HG03097 (cell line): ENCODE measurements at regions not wholly inside any gene's neighbourhood (a gene's known extent, or its start where the extent isn't known, plus 50 kb on each side); places are given as distances from the start of the nearest gene placed in this dataset.

Source experiments
- ATAC-seq: cut with Tn5 transposase; IDR thresholded peaks from one replicate; pipeline ENCODE4 v1.9.1; 2021; ENCODE audit not compliant: unreplicated experiment, low FRiP score

- no peak for ATAC-seq
Measured at GRCh38 chr10:3554121-3554522, 230.9 kb downstream of the KLF6 start.

- no peak for ATAC-seq
Measured at GRCh38 chr10:3552281-3552680, 232.7 kb downstream of the KLF6 start.

DNA sequence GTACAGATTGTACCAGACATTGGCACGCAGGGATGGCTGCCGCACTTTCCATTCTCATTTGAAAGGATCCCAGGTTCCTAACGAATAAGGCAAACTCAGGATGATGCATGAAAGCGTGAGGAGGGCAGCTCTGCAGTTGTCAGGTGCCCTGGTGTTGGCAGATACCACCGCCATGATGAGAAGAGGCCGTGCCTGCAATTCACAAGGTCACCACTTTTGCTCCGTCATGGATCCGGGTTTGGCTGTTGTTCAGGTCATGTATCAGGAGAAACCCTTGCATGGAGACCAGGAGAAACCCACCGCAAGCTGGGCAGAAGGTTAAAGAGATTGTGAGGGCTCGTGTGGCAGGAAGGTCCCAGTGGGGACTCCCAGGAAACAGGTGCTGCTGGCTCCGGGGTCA lies 233.2 kb downstream of the KLF6 start:
- ATAC-seq = no peak

GRCh38 chr10:3549118-3549517 lies 235.9 kb downstream of the KLF6 start:
- no peak for ATAC-seq

DNA sequence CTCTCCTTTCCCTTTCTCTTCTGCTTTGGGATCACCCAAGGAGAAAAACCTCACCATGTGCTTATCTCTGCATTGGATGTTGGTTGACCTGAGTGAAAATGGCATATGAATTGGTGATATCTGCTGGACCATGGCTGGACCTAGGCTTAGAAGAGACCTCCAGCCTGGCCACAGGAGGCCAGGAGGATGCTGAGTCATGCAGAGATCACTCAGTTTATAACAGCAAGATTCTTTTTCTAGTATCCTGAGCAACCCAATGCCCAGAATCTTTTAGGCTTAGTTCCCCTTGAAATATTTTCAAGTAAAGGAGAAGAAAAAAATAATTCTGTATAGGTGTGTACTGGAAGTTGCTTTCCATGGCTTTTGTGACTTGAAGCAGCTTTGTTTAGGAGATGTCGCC lies 236.3 kb downstream of the KLF6 start:
- ATAC-seq = no peak

- no peak for ATAC-seq
Measured at GRCh38 chr10:3548076-3548475, 236.9 kb downstream of the KLF6 start.

DNA sequence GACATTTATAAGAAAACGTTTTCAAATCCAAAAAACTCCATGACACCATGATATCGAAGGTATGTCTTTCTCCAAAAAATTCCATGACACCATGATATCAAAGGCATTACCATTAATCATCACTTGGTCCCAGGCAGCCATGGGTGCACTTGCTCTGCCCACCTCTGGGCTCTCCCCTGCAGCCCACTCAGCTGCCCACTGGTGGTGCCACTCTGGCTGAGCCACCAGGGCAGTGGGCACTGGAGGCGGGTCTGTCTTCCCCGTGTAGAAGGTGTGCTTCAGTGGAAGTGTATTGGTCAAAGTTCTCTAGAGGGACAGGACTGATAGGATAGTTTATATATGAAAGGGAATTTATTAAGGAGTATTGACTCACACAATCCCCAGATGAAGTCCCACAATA lies 240.4 kb downstream of the KLF6 start:
- no peak for ATAC-seq

GRCh38 chr10:3542185-3542611 lies 242.8 kb downstream of the KLF6 start:
- no peak for ATAC-seq

GRCh38 chr10:3539696-3540383 lies 245.2 kb downstream of the KLF6 start:
- no peak for ATAC-seq

GRCh38 chr10:3538656-3539531 lies 246.1 kb downstream of the KLF6 start:
- ATAC-seq = no peak

DNA sequence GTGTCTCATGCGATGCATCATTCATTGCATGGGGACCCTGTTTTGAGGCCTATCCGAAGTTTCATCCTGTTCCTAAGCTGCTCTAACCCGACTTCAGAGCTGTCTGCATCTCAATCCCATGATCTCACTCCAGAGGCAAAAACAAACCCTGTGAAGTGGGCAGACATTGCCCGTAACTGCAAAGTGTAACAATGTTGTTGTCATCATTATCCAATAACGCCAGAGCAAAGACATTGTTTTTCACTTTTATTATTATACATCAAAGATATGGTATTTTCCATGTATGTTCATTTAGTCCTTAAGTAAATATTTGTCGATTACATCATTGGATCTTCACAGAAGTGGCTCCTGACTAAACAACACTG lies 246.7 kb downstream of the KLF6 start:
- ATAC-seq = no peak

DNA sequence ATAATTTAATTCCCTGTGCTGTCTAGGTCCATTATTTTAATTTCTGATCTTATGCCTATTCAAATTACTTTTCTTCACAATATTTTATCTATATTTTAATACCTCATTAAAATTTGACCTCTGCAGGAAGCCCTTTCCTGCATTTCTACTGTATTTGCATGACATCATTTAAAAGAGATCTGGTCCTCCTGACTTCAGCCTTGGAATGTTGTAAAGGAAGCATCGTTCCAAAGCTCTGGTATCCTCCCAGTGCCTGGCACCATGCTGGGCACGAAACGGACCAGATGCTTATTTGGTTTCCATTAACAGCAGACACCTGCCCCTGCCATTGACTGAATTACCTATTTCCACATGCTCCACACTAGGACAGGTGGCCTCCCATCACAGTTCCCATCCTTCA lies 247.5 kb downstream of the KLF6 start:
- ATAC-seq = no peak

GRCh38 chr10:3535001-3535400 lies 250.0 kb downstream of the KLF6 start:
- no peak for ATAC-seq

- ATAC-seq = no peak
Measured at GRCh38 chr10:3534433-3534832, 250.6 kb downstream of the KLF6 start.

DNA sequence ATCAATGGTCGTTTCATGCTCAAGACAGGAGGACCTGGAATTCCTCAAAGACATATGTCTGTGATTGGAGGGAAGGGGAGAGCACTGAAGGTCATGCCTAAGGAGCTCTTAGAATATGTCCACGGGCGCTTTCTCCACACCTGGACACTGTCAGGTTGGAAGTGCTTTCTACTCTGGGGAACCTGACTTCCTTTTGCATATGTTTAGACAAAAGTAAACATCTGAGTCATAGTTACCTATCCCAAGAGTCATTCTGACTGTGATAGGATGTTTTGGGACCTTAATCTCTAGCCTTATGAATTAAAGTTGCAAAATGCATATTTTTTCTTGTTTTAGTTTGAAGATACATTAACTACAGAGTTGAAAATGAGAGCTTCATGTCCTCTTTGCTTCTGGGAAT lies 251.7 kb downstream of the KLF6 start:
- ATAC-seq = no peak

DNA sequence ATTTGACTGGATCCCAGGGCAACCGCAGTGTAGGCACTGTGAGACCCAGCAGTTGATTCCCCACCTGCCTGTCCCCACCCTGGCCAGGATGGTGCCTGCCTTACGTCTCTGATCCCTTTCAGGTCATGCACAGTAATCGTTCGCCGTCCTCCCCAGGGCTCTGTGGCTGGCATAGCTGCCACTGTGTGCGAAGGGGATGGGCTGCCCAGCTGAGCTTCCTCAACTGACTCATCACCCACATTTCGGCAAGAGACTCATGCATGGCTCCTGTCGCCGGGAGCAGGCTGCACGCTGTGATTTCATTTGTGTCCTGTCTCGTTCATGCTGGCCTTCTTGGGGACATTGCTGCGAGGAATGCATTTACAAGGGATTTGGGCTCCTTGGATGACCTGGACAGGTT lies 252.4 kb downstream of the KLF6 start:
- no peak for ATAC-seq

- no peak for ATAC-seq
Measured at GRCh38 chr10:3531670-3532069, 253.3 kb downstream of the KLF6 start.

DNA sequence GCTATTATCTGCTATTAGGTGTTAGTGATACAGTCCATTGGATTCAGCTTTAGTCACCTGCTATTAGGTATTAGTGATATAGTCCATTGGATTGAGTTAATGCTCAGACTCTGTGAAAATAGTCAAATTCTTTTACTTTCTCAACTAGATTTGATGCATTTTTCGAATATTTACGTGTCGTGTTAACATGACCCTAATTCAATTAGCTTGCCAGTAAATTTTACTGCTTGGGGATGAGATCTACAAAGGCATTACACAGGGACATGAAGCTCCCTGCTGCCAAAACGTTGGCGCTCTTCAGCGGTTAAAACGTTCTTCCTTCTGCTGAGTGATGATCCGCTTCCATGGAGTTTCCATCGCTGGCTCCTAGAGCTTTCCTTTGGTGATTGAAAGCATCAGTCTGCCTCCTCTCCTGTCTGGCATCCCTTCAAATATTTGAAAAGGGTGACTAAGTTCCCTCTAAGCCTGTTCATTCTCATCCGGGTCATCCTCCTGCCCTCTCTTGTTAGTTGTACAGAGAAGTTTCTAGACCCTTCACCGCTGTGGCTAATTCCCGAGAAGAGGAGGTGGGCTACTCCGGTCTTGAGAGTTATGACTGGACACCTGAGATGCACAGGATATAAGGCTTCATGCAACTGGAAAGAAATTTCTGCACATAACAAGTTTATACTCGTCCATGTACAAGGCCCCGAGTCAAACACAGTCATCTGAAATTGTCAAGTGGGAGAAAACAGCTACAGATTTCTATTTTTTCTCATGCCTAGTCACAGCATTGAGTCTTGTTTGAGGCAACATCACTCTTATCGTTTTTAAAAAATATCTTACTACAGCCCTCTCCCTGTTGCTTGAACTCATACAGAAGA lies 254.0 kb downstream of the KLF6 start:
- no peak for ATAC-seq

DNA sequence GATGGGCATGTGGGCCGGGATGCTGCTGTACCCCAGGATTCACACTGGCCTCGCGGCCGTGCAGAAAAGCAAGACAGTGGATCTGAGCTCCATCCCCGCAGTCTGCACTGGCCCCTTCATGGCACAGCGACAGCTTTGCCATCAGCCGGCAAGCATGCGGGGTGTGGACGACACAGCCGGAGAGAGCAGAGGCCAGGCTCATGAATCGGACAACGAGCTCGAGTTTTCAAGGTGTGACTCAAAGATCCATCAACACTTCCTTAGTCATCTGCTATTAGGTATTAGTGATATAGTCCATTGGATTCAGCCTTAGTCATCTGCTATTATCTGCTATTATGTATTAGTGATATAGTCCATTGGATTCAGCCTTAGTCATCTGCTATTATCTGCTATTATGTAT lies 254.7 kb downstream of the KLF6 start:
- no peak for ATAC-seq

DNA sequence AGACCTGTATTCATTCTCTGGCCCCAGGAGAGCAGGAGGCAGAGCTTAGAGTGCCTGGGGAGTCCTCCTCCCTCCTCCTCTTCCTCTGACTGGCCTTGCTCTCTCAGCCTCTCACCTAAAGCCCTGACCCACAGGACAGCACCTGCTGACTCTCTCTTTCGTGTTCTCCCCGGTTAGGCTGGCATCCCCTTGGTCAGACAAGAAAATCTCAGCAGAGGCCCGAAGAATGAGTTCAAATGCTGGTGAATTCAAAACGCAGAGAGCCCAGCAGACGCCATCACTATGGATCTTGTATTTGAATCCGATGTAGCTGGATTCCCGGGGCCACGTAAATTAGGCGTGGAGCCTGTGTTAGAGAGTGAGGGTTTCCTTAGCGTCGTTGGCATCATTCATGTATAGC lies 255.3 kb downstream of the KLF6 start:
- no peak for ATAC-seq

DNA sequence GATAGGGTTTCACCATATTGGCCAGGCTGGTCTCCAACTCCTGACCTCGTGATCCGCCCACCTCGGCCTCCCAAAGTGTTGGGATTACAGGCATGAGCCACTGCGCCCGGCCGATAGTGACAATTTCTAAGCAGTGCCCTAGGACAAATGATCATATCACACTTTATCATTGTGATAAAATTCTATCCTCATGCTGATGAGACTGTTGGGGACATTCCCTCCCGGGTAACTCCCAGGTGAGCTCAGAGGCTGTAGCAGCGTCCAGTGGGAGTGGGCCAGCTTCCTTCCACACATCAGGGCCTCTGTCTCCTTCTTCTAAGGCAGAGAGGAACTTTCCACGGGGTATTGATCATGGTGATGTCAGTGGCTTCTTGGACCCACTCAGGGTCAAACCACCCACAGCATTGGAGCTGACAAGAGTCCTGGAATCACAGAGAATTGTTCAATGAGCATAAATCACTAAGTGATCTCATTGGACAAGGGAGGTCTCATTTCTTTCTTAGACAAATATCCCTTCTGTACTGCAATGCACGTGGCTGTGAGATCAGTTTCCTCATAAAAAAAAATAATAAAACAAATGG lies 256.1 kb downstream of the KLF6 start:
- no peak for ATAC-seq
